Skin of body (tissue), 1 donor: ENCODE measurements at regions not wholly inside any gene's neighbourhood (a gene's known extent, or its start where the extent isn't known, plus 50 kb on each side); places are given as distances from the start of the nearest gene placed in this dataset.

Experiments
- DNase-seq: peaks from one replicate; lab custom pipeline; 2025; lab: John Stamatoyannopoulos, UW

GRCh38 chr1:14100919-14101318 is 400.9 kb downstream of the PRDM2 start:
- no peak for DNase-seq

GRCh38 chr1:14102180-14102579 is 402.2 kb downstream of the PRDM2 start:
- DNase-seq, result no peak

GRCh38 chr1:14103878-14104430 is 404.0 kb downstream of the PRDM2 start:
- no peak for DNase-seq

GRCh38 chr1:14106126-14106525 is 406.1 kb downstream of the PRDM2 start:
- no peak for DNase-seq

GRCh38 chr1:14106679-14107313 is 406.8 kb downstream of the PRDM2 start:
- DNase-seq, result no peak

GRCh38 chr1:14108356-14109275 is 408.6 kb downstream of the PRDM2 start:
- DNase-seq, result no peak

- DNase-seq, result no peak
Measured at GRCh38 chr1:14109276-14109635, 409.3 kb downstream of the PRDM2 start.

- no peak for DNase-seq
Measured at GRCh38 chr1:14110040-14110439, 410.1 kb downstream of the PRDM2 start.

GRCh38 chr1:14111121-14111520 is 411.1 kb downstream of the PRDM2 start:
- DNase-seq, result no peak

- DNase-seq, result no peak
Measured at GRCh38 chr1:14112613-14113012, 412.6 kb downstream of the PRDM2 start.

GRCh38 chr1:14113271-14113670 is 413.3 kb downstream of the PRDM2 start:
- no peak for DNase-seq

- no peak for DNase-seq
Measured at GRCh38 chr1:14113841-14114567, 414.0 kb downstream of the PRDM2 start.

- no peak for DNase-seq
Measured at GRCh38 chr1:14115976-14116375, 416.0 kb downstream of the PRDM2 start.

- DNase-seq, result no peak
Measured at GRCh38 chr1:14117700-14118099, 417.7 kb downstream of the PRDM2 start.

- DNase-seq, result no peak
Measured at GRCh38 chr1:14118691-14119485, 418.9 kb downstream of the PRDM2 start.

- DNase-seq, result no peak
Measured at GRCh38 chr1:14120895-14121294, 420.9 kb downstream of the PRDM2 start.

GRCh38 chr1:14128096-14128495 is 428.1 kb downstream of the PRDM2 start:
- DNase-seq, result no peak

GRCh38 chr1:14129009-14129408 is 429.0 kb downstream of the PRDM2 start:
- no peak for DNase-seq

GRCh38 chr1:14135070-14135469 is 435.1 kb downstream of the PRDM2 start:
- DNase-seq, result no peak

- no peak for DNase-seq
Measured at GRCh38 chr1:14136152-14136763, 436.3 kb downstream of the PRDM2 start.

GRCh38 chr1:14136881-14137280 is 436.9 kb downstream of the PRDM2 start:
- DNase-seq, result no peak
